ENCODE measurements at regions not wholly inside any gene's neighbourhood (a gene's known extent, or its start where the extent isn't known, plus 50 kb on each side); places are given as distances from the start of the nearest gene placed in this dataset.
A peak's percentile ranks its signal among the peaks of the same experiment; 100 is the strongest.

DNA sequence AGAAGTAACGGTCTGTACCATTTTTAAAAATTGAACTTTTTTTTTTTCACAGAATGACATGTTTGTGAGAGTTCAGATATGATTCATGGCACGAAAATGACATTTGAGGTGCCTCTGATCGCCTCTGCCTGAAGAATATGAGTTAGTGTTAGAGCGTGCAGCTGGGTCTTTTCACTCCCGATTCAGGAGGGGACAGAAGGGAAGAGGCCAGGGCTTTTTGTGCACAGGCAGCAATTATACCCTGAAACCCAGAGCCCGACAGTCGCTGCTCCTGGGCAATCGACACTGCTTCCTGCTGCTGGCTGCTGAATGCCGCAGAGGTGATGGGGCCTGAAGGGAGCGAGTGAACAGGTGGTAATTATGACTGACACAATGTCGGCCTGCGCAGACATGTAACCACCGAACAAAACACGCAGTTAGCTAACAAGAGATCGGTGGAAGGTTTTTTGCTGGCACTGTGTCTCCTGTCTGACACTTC, 652.0 kb upstream of the NOX3 start:
- no peak for DNase-seq

- no peak for DNase-seq
Measured at GRCh38 chr6:156102129-156102528, 646.5 kb upstream of the NOX3 start.

- no peak for DNase-seq
Measured at GRCh38 chr6:156098839-156099238, 643.2 kb upstream of the NOX3 start.

- no peak for DNase-seq
Measured at GRCh38 chr6:156087487-156087886, 631.8 kb upstream of the NOX3 start.

GRCh38 chr6:156082012-156082411, 626.4 kb upstream of the NOX3 start:
- DNase-seq, result no peak

DNA sequence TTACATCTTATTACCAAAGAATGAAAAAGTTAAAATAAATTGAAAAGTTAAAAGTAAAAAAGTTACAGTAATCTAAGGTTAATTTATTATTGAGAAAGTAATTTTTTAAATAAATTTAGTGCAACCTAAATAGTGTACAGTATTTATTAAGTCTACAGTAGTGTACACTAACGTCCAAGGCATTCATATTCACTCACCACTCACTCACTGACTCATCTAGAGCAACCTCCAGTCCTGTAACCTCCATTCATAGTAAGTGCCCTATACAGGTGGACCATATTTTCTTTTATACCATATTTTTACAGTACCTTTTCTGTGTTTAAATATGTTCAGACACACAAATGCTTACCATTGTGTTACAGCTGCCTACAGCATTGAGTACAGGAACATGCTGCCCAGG, 624.7 kb upstream of the NOX3 start:
- DNase-seq, result no peak

DNA sequence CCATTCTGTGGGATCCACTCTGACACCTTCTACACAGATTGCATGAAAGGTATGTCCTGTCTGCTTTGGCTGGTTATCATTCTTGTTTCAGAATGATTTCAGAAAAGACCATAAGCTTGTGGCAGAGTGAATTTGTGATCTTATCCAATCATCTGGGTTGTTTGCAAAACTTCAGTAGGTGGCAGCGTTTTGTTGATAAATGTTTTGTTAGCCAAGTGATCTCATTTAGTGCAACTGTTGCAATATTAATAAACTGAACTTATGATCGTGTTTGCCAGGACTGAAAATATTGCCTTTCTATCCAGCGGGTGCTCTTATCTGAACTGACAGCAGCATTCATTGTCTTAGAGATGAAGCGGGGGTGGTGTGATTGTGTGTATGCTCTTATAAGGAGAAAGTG, 613.2 kb upstream of the NOX3 start:
- no peak for DNase-seq

GRCh38 chr6:156065849-156066248, 610.2 kb upstream of the NOX3 start:
- DNase-seq, result no peak

- DNase-seq, result no peak
Measured at GRCh38 chr6:156062091-156062563, 606.5 kb upstream of the NOX3 start.

GRCh38 chr6:156061465-156061864, 605.8 kb upstream of the NOX3 start:
- no peak for DNase-seq

DNA sequence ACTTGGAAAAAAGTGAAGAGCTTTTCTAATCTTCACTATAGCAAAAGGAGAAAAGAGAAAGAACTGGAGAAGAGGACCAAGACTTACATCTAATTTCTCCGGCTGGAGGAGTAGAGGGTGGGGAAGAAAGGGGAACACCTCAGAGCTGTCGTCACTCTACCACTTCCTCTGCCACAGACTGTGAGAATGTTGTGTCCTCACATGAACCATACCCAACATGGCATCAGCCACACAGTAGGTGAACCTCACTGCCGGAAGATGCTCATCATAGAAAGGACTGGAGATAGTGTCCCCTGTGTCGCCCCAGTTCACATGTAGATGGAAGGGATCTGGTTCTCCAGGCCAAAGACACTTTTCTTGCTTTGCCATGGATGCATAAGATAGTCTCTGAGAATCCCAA, 604.4 kb upstream of the NOX3 start:
- no peak for DNase-seq

GRCh38 chr6:156058356-156058755, 602.7 kb upstream of the NOX3 start:
- DNase-seq, result no peak

- no peak for DNase-seq
Measured at GRCh38 chr6:156057869-156058268, 602.2 kb upstream of the NOX3 start.

DNA sequence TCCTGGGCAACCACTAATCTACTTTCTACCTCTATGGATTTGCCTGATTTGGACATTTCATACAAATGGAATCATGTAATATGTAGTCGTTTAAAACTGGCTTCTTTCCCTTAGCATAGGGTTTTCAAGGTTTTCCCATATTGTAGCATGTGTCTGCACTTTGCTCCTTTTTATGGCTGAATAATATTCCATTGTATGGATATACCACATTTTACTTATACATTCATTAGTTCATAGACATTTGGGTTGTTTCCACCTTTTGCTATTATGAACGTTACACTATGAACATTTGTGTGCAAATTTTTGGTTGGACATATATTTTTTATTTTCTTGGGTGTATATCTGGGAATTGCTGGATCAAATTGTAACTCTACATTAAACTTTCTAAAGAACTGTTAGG, 600.4 kb upstream of the NOX3 start:
- DNase-seq, result no peak

DNA sequence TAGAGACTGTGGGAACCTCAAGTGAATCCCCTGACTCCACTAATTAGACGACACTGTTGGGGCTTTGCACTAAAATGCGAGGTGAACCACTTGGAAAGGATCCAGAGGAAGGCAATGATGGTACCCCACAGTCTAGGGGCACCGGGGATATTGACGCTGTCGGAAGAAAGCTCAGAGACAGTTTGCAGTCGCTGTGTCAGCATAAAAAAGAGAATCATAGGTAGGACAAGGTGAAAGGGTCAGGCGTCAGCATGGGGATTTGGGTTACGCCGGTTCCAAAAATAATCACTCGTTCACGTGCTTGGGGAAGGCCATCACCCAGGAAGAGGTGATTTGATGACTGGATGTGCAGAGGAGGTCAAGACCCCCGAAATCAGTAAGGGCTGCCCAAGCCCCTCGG, 598.0 kb upstream of the NOX3 start:
- DNase-seq, result no peak

DNA sequence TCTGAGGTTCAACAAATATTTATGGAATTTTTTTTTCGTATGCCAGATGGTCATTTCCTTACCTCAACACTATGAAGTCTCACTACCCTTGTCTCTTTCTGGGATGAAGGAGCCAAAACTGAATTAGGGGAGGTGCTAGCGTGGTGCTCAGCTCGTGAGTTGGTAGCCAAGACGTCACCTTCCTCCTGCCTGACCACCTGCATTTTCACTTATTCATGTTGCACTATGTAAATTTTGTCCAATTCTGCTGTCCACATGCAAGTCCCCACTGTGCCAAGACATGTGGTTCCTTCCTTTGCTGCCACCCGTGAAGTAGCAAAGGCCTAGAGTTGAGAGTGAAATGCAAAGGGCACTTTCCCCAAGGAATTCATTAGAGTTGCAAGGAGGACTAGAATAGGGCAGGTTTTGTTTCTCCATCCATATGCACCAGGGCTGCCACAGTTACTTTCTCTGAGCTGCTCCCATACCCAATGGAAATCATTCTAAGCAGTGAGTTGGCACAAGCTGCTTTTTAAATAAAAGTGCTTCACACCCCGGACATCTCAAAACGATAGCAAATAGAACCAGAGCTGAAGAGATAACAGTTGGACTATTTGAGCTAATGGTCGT, 591.3 kb upstream of the NOX3 start:
- no peak for DNase-seq

GRCh38 chr6:156046268-156046665, 590.6 kb upstream of the NOX3 start:
- no peak for DNase-seq

GRCh38 chr6:156045401-156046267, 590.0 kb upstream of the NOX3 start:
- DNase-seq, result no peak

- DNase-seq, result no peak
Measured at GRCh38 chr6:156033598-156033997, 578.0 kb upstream of the NOX3 start.

DNA sequence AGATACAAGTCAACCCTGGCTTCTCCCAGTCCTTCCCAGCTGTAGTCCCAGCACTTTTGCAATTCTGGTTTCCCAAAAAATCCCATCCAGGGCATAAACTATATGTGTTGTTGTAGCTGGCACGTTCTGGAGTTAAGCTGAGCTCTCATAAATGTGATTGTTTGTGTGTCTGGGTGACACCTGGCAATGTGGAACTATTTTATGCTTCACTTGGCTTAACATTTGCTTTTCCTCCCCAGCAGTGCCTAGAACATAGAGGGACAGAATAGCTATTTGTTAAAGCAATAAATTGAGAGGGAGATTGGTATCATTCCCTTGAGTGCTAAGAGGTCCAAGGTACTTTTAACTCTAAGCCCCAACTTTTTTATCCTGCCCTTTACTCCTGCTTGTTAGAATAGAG, 575.9 kb upstream of the NOX3 start:
- DNase-seq, result no peak

DNA sequence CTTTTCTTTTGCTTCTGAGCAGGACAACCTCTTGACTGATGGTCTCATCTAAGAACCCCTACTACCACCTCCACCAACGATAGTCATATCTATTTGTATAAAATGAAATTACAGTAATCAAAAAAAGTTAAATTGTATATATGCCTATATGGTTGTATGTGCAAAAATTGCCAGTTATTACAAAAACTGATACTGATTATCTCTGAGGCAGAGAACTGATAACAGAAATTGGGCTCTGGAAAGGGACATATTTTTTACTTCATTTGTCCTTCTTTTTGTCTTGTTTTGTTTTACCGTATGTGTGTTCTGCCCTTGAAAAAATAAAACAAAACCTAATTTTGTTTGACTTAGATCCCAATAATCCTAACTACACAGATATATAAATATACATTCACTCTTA, 574.4 kb upstream of the NOX3 start:
- no peak for DNase-seq

GRCh38 chr6:156029286-156029985, 573.8 kb upstream of the NOX3 start:
- DNase-seq, result no peak

GRCh38 chr6:156028335-156029131, 572.9 kb upstream of the NOX3 start:
- peak; percentile 15 for DNase-seq

Measured in activated naive CD4-positive, alpha-beta T cell treated with Interleukin-2 at 50 U/mL for 16 hours (primary cell).